A673 (cell line): ENCODE measurements at regions not wholly inside any gene's neighbourhood (a gene's known extent, or its start where the extent isn't known, plus 50 kb on each side); places are given as distances from the start of the nearest gene placed in this dataset.

Source experiments
- BruUV-seq: library from RNA; stranded (reverse); fragments of 400-500 nt; replicated peaks from 2 replicates; lab custom pipeline; 2021; lab: Mats Ljungman, UMichigan
- CTCF ChIA-PET: fragments of 300-600 bp; sonication (Branson Sonifier 250); formaldehyde crosslinking; loops from one replicate; lab custom pipeline; 2022; ENCODE audit warnings: antibody characterized with exemption; lab: Charles Lee
- POLR2A ChIA-PET: fragments of 300-600 bp; sonication (Branson Sonifier 250); formaldehyde crosslinking; loops from one replicate; lab custom pipeline; 2022; ENCODE audit warnings: antibody characterized with exemption; ENCODE audit not compliant: low non-redundant PET; lab: Charles Lee
- DNase-seq: peaks from one replicate; pipeline ENCODE4 v3.0.0-alpha.2; 2015; ENCODE audit warnings: low spot score
- H3K27ac ChIP-seq: fragments of 200-600 bp; sonication (generic); 2 replicates; pipeline ENCODE4 v1.5.1; 2016; ENCODE audit warnings: mixed run types, low read depth, mild to moderate bottlenecking, mixed read lengths, antibody characterized with exemption, low read length; ENCODE audit not compliant: poor library complexity, severe bottlenecking
- H3K27me3 ChIP-seq: fragments of 200-600 bp; sonication (generic); replicated peaks from 2 replicates; pipeline ENCODE4 v1.6.1; 2017; ENCODE audit warnings: mixed run types, low read depth, mild to moderate bottlenecking, mixed read lengths, antibody characterized with exemption, low read length; ENCODE audit not compliant: insufficient read depth, poor library complexity
- H3K36me3 ChIP-seq: fragments of 200-600 bp; sonication (generic); 2 replicates; pipeline ENCODE4 v1.6.1; 2016; ENCODE audit warnings: mixed run types, mild to moderate bottlenecking, mixed read lengths, antibody characterized with exemption, low read length; ENCODE audit not compliant: insufficient read depth, poor library complexity, severe bottlenecking
- H3K4me1 ChIP-seq: fragments of 200-600 bp; sonication (generic); 2 replicates; pipeline ENCODE4 v1.6.1; 2017; ENCODE audit warnings: mixed run types, mild to moderate bottlenecking, mixed read lengths, antibody characterized with exemption, low read length; ENCODE audit not compliant: insufficient read depth, poor library complexity, severe bottlenecking
- H3K4me3 ChIP-seq: fragments of 200-600 bp; sonication (generic); 2 replicates; pipeline ENCODE4 v1.5.1; 2016; ENCODE audit warnings: low read depth, mixed run types, mild to moderate bottlenecking, mixed read lengths, low read length; ENCODE audit not compliant: poor library complexity, severe bottlenecking
- H3K9me3 ChIP-seq: fragments of 200-600 bp; sonication (generic); 2 replicates; pipeline ENCODE4 v1.6.1; 2016; ENCODE audit warnings: mixed run types, low read depth, mild to moderate bottlenecking, mixed read lengths, antibody characterized with exemption, low read length; ENCODE audit not compliant: poor library complexity, severe bottlenecking
- CTCF ChIP-seq: fragments of 300-800, 200-600 bp; sonication (generic); conservative IDR thresholded peaks from 2 replicates; pipeline ENCODE4 v1.5.1; 2017; ENCODE audit warnings: low read depth, mild to moderate bottlenecking, antibody characterized with exemption, low read length, moderate library complexity, mixed read lengths
- EZH2 ChIP-seq: fragments of 200-600 bp; sonication (generic); IDR thresholded peaks from 2 replicates; pipeline ENCODE4 v1.6.1; 2017; ENCODE audit warnings: borderline replicate concordance, low read depth, mild to moderate bottlenecking, mixed read lengths, antibody characterized with exemption, low read length; ENCODE audit not compliant: poor library complexity, severe bottlenecking
- intact Hi-C: fragments of 100-400 bp; cut with micrococcal nuclease; formaldehyde crosslinking; loops from one replicate; pipeline ENCODE4 v1.10.0; 2022; ENCODE audit not compliant: unreplicated experiment

- Histone ChIP-seq H3K4me1 (no peaks in the 10 kb centered on the region), H3K9me3 (no peaks in the 10 kb centered on the region), H3K27me3 (no peaks in the 10 kb centered on the region), H3K36me3 (no peaks in the 10 kb centered on the region), H3K4me3 (no peak overlapping the region), H3K27ac (no peak overlapping the region)
- intact Hi-C loops = no loop called here
- ChIA-PET CTCF (no interaction called here), POLR2A (no interaction called here)
- BruUV-seq = no TSS peak
- DNase-seq = no peak
- TF ChIP-seq EZH2 (no peak), CTCF (no peak)
Measured at GRCh38 chr1:55426619-55427018, 211.5 kb upstream of the USP24 start.

- H3K4me1 ChIP-seq = no peaks in the 10 kb centered on the region
- intact Hi-C loops = no loop called here
- ChIA-PET POLR2A (no interaction called here), CTCF (no interaction called here)
- H3K4me3 ChIP-seq = no peak overlapping the region
- no peaks in the 10 kb centered on the region for H3K27me3 ChIP-seq
- no peaks in the 10 kb centered on the region for H3K36me3 ChIP-seq
- TF ChIP-seq CTCF (no peak), EZH2 (no peak)
- H3K27ac ChIP-seq = no peak overlapping the region
- DNase-seq = no peak
- no TSS peak for BruUV-seq
- H3K9me3 ChIP-seq = no peaks in the 10 kb centered on the region
Measured at GRCh38 chr1:55426156-55426555, 211.0 kb upstream of the USP24 start.

GRCh38 chr1:55425310-55425930, 210.3 kb upstream of the USP24 start:
- ChIA-PET POLR2A (no interaction called here), CTCF (no interaction called here)
- intact Hi-C loops = no loop called here
- Histone ChIP-seq H3K4me3 (no peak overlapping the region), H3K27ac (no peak overlapping the region), H3K9me3 (no peaks in the 10 kb centered on the region), H3K36me3 (no peaks in the 10 kb centered on the region), H3K27me3 (no peaks in the 10 kb centered on the region), H3K4me1 (no peaks in the 10 kb centered on the region)
- TF ChIP-seq CTCF = no peak
- no peak for TF ChIP-seq EZH2
- no TSS peak for BruUV-seq
- DNase-seq = no peak
